Left forelimb (tissue), 1 donor: ENCODE measurements at regions not wholly inside any gene's neighbourhood (a gene's known extent, or its start where the extent isn't known, plus 50 kb on each side); places are given as distances from the start of the nearest gene placed in this dataset.

Experiments
- DNase-seq: peaks from one replicate; pipeline ENCODE4 v3.0.0-alpha.2; 2018; ENCODE audit warnings: low spot score

GRCh38 chr12:115423546-115423987 is 739.6 kb upstream of the TBX3 start:
- DNase-seq = no peak

GRCh38 chr12:115422845-115423545 is 739.0 kb upstream of the TBX3 start:
- DNase-seq = no peak

GRCh38 chr12:115421796-115422709 is 738.1 kb upstream of the TBX3 start:
- no peak for DNase-seq

- DNase-seq = no peak
Measured at GRCh38 chr12:115421350-115421749, 737.4 kb upstream of the TBX3 start.

GRCh38 chr12:115419145-115419646 is 735.2 kb upstream of the TBX3 start:
- no peak for DNase-seq

GRCh38 chr12:115417610-115418009 is 733.6 kb upstream of the TBX3 start:
- no peak for DNase-seq

- no peak for DNase-seq
Measured at GRCh38 chr12:115416869-115417268, 732.9 kb upstream of the TBX3 start.

GRCh38 chr12:115413626-115414025 is 729.7 kb upstream of the TBX3 start:
- DNase-seq = no peak

DNA sequence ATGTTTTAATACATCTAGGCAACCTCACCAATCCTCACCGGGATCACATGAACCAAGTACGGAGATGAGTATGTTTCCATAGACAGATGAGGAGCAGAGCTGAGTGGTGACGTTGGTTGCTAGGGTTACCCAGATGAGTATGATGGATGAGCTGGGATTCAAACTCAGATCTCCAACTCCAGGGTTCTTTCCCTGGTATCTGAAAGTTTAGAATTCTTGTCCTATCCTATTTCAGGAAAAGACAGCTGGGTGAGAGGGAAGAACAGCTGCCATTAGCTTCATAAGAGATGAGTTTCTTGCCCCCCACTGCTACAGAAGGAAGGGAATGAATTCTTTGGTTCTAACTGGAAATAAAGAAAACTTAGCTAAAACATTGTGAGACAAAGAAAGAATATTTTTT is 728.9 kb upstream of the TBX3 start:
- no peak for DNase-seq

DNA sequence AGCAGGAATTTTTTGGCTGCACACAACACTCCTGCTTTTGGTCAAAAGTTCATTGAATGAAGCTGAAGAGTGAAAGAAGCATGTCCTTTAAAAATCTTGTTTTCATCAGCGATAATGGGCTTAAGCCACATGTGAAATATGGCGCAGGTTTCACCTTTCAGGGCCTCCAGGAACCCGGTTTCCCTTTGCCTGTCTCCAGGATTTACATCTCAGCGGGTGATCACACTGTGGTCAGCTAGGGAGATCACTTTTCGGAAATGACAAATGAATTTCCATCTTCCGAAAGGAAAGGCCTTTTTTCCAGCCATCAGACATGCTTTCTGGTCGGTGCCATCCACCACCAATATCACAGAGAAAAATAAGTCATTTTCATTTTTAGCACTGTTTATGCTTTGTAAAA is 727.1 kb upstream of the TBX3 start:
- DNase-seq = no peak

- no peak for DNase-seq
Measured at GRCh38 chr12:115408642-115409041, 724.7 kb upstream of the TBX3 start.

DNA sequence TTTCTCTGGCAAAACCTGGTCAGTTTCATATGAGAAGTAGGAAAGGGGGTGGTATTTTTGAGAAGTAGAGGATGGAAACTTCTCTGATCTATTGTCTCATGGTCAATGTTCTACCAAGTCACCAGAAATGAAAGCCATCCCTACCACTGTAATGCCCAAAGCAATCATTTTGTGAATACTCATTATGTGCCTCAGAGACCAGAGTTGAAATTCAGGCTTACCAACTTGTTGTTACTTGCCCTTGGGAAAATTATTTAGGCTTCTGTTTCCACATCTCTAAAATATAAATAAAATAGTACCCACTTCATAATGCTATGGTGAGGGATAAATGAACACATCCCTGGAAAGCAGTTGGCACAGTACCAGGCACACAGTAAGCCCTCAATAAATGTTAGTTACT is 723.7 kb upstream of the TBX3 start:
- no peak for DNase-seq

- no peak for DNase-seq
Measured at GRCh38 chr12:115407036-115407435, 723.1 kb upstream of the TBX3 start.

GRCh38 chr12:115405471-115405860 is 721.5 kb upstream of the TBX3 start:
- DNase-seq = no peak

DNA sequence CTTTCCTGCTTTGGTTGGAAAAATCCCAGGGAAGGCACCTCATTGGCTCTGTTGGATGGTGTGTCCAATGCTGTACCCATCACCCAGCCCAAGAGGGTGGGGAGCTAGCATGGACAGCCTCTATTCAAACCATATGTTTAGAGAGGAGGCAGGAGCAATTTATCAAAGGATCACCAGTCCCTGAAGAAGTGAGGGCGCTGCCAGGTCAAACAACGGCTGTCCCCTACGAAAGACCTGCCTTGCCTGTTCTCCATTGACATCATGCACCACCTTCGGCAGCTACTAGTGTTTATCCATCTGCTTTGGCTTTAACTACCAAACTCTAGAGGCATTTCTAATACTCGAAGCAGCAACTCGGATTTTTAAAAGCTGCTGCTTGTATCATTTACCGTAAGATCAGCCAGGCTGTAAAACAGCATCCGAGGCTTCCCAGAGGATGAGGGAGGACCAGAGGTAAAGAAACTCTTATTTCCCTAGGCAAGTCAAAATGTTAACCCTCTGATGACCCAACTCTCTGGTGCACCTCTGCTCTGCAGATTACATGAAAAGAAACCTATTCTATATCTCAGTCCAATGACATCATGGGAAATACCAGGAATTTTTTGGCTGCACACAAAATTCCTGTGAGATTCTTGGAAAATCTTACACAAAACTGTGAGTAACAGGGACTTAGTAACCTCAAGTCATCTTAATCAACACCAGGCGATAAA is 720.9 kb upstream of the TBX3 start:
- no peak for DNase-seq

DNA sequence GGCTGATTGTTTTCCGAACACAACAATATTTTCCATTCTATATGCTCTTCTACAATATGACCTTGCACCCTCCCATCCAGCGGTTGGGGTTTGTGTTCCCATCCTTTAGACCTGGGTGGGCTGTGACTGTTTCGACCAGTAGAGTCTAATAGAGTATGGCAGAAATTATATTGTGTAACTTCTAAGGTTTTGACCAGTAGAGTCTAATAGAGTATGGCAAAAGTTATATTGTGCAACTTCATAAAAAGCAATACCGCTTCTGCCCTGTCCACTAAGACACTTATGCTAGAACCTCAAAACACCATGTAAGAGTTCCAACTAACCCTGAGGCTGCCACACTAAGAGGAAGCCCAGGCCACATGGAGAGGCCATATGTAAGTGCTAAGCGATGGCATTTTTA is 719.7 kb upstream of the TBX3 start:
- no peak for DNase-seq

GRCh38 chr12:115403253-115403652 is 719.3 kb upstream of the TBX3 start:
- DNase-seq = no peak

GRCh38 chr12:115402443-115403180 is 718.6 kb upstream of the TBX3 start:
- DNase-seq = no peak

DNA sequence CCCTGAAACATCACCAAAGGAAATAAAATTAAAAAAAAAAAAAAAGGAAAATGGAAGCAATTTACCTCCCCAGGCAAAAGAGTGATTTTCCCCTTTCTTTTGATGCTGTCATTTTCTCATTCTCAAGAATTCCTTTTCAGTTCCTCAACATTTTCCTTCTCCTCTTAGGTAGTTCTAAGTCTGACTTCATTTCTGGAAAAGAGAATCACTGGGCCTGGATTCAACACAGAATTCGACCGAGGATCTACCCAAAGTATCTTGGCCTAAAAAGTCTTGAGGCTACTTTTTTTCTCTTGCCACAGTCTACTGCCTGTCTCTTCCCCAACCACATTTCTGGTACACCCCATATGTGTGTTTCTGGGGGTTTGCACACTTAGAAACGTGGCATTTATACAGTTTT is 717.8 kb upstream of the TBX3 start:
- DNase-seq = no peak

DNA sequence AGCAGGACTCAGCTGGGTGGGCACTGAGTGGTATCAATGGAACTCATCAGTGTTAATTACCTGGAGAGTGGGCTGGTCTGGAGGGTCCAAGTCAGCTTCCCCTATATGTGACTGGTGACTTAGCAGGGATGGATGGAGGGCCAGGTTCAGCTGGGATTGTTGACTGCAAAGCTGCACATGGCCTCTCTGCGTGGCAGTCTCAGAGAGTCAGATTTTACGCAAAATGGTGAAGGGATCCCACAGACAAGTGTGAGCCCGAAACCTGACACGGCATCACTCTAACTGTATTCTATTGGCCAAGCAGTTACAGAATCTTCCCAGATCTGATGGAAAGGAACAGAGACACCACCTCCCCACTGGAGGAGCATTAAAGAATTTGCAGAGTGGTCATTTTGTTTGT is 716.0 kb upstream of the TBX3 start:
- no peak for DNase-seq

DNA sequence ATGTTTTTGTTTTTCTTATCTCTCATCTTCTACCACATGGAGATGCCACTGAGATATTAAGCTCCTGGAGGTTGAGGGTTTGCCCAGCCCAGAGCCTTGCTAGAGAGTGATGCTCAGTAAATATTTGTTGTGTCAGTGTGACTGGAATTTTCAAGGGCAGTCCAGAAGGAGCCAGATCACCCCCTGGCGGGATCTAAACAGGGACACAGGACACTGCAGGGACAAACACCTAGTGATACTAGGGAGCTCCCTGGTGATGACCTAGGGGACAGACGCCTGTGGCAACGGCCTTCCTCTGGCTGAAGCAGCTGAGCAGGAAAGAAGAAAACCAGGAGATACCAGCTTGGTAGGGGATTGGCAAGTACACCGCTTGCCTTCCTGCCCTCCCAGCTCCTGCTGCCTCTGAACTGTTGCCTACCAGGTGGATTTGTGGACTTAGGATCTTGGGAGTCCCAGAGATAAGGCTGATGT is 714.4 kb upstream of the TBX3 start:
- no peak for DNase-seq

DNA sequence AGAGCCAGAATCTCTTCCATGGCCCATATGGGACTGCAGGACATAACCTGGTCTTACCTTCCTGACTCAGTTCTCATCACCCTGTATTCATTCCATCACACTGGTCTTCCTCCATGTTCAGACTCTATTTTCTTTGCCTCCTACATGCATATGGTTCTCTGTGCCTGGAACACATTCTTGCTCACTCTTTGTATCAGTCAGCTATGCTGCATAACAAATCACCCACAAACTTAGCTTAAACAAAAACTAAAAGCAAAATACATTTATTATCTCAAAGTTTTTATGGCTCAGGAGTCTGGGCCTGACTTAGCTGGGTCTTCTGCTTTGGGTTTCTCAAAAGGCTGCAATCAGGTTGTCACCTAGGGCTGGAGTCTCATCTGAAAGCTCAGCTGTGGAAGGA is 712.6 kb upstream of the TBX3 start:
- no peak for DNase-seq
